ENCODE measurements at regions not wholly inside any gene's neighbourhood (a gene's known extent, or its start where the extent isn't known, plus 50 kb on each side); places are given as distances from the start of the nearest gene placed in this dataset.

GRCh38 chr3:82790307-82791097, 1029.1 kb upstream of the GBE1 start:
- intact Hi-C loops (cut with DNase I): no loop called here
- no peak for DNase-seq

DNA sequence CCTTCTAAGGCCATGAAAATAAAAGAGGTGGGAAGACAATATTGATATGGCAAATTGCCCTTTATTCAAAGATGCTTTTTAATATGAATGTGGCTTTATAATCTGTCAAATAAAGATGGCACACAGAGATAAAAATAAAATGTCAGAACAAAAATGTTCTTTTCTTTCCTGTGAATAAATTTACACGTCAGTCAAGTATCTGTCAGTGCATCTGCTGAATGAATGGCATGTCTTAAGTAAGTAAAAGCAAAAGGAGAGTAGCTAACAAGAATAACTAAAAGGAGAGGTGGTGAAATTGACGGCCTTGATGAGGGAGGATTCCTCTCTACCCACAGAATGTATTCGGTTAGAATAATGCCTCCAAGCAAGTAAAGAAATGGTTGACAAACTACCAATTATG, 1021.7 kb upstream of the GBE1 start:
- DNase-seq: no peak
- intact Hi-C loops (cut with DNase I): no loop called here

- intact Hi-C loops (cut with DNase I): no loop called here
- DNase-seq: no peak
Observed at GRCh38 chr3:82773207-82773606, 1011.8 kb upstream of the GBE1 start.

GRCh38 chr3:82764521-82764920, 1003.1 kb upstream of the GBE1 start:
- intact Hi-C loops (cut with DNase I): no loop called here
- no peak for DNase-seq

DNA sequence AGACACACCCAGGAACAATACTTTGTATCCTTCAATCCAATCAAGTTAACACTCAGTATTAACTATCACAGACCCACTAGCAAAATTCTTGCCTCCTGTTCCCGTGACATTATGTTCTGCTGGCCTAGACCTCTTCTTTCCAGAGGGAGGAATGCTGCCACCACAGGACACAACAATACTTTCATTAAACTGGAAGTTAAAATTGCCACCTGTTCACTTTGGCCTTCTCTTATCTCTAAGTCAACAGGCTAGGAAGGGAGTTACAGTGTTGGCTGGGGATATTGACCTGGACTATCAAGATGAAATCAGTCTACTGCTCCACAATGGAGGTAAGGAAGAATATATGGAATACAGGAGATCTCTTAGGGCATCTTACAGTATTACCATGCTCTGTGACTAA, 1000.4 kb upstream of the GBE1 start:
- intact Hi-C loops (cut with DNase I): no loop called here
- DNase-seq: no peak

- intact Hi-C loops (cut with DNase I): no loop called here
Observed at GRCh38 chr3:82745544-82745943, 984.1 kb upstream of the GBE1 start.

GRCh38 chr3:82743196-82743595, 981.8 kb upstream of the GBE1 start:
- intact Hi-C loops (cut with DNase I): no loop called here
- DNase-seq: peak in 2 of 10 donors; percentile 77 to 78

More at GRCh38 chr3:82745544-82745943, 984.1 kb upstream of the GBE1 start:
- no peak for DNase-seq

GRCh38 chr3:82741346-82741745, 979.9 kb upstream of the GBE1 start:
- DNase-seq: no peak
- intact Hi-C loops (cut with DNase I): no loop called here

GRCh38 chr3:82739390-82739789, 977.9 kb upstream of the GBE1 start:
- DNase-seq: no peak
- intact Hi-C loops (cut with DNase I): no loop called here

- DNase-seq: no peak
- intact Hi-C loops (cut with DNase I): no loop called here
Observed at GRCh38 chr3:82736696-82737277, 975.3 kb upstream of the GBE1 start.

DNA sequence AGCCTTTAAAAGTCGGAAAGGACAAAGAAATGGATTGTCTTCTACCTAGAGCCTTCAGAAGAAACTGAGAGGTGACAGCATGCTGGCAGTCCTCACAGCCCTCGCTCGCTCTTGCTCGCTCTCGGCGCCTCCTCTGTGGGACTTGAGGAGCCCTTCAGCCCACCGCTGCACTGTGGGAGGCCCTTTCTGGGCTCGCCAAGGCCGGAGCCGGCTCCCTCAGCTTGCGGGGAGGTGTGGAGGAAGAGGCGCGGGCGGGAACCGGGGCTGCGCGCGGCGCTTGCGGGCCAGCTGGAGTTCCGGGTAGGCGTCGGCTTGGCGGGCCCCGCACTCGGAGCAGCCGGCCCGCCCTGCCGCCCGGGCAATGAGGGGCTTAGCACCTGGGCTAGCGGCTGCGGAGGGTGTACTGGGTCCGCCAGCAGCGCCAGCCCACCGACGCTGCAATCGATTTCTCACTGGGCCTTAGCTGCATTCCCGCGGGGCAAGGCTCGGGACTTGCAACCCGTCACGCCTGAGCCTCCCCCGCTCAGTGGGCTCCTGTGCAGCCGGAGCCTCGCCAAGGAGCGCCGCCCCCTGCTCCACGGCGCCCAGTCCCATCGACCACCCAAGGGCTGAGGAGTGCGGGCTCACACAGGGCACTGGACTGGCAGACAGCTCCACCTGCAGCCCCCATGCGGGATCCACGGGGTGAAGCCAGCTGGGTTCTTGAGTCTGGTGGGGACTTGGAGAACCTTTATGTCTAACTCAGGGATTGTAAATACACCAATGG, 953.8 kb upstream of the GBE1 start:
- peak in 3 of 10 donors; percentile 49 to 73 (median 65) for DNase-seq
- intact Hi-C loops (cut with DNase I): no loop called here

GRCh38 chr3:82707035-82707434, 945.6 kb upstream of the GBE1 start:
- peak in 2 of 10 donors; percentile 25 to 69 for DNase-seq
- intact Hi-C loops (cut with DNase I): no loop called here

DNA sequence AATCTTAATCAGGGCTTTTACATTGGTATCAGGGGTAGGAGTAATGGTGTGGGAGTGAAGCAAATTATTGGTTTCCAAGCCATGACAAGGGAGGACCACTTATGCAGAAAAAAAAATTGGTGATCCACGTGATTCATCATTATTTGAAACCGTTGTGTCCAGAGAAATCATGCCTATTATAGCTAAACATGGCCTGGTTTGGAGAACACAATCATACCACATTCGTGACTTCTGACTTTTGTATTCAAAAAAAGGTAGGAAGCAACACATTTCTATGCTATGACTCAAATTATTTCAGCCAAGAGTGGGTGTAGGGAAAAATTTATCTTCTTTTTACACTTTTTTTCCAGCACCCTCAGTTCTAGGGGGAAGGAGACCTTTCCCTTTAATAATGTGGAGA, 924.3 kb upstream of the GBE1 start:
- intact Hi-C loops (cut with DNase I): no loop called here

GRCh38 chr3:82676356-82677026, 915.0 kb upstream of the GBE1 start:
- DNase-seq: no peak
- intact Hi-C loops (cut with DNase I): no loop called here

More for the DNA sequence above, 924.3 kb upstream of the GBE1 start:
- DNase-seq: no peak

- no peak for DNase-seq
- intact Hi-C loops (cut with DNase I): no loop called here
Observed at GRCh38 chr3:82672966-82673365, 911.5 kb upstream of the GBE1 start.

- intact Hi-C loops (cut with DNase I): no loop called here
- no peak for DNase-seq
Observed at GRCh38 chr3:82671466-82671865, 910.0 kb upstream of the GBE1 start.

DNA sequence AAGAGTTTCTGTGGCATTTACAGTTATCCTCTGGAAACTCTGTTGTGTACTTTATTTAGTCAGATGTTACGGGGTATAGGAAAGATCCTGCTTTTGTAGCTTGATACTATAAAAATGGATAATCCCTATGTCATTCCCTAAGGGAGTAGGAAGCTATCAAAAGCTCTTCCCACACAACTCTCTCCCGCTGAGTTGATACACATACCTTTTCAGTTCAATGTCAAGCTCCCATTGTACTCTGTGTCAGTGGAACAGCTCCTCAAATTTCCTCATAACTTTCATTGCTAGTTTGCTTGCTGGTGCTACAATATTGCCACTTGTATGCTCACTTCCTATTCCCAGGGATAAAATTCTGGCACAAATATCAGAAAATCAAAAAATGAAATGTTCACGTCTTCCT, 893.3 kb upstream of the GBE1 start:
- no peak for DNase-seq
- intact Hi-C loops (cut with DNase I): no loop called here

DNA sequence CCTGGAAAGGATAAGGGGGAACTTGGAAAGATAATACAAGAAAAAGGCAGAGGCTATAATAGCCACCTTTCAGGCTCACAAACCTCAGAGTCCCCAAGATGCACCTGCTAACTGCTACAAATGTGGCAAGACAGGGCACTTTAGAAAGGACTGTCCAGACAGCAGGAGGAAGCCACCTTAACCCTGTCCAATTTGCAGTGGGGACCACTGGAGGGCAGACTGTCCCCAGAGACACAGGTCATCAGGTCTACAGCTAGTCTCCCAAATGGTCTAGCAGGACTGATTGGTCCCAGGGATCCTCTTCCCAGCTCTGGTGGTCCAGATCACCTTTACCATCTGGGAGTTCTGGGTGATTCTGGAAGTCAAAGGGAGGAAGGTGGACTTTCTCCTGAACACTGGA, 882.5 kb upstream of the GBE1 start:
- intact Hi-C loops (cut with DNase I): no loop called here
- DNase-seq: peak in 1 of 10 donors; percentile 62

DNA sequence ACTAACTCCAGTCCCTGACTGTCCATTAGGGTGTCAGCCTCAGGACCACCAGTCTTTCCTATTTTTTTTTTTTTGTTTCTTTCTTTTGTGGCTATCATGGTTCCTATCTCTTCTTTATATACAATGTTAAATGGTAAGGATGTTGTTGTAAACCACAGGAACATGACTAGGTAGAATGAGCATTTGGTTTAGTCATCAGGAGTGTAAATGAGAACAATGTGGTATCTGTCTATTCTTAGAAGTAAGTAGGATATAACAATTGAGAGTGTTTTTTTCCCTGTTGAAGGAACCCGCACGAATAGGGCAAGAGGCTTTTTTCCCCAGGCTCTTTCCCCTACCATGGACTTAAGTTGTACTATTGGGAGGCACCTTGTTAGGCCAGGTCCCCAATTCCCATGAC, 880.3 kb upstream of the GBE1 start:
- intact Hi-C loops (cut with DNase I): no loop called here
- no peak for DNase-seq

- intact Hi-C loops (cut with DNase I): no loop called here
- no peak for DNase-seq
Observed at GRCh38 chr3:82640254-82640653, 878.8 kb upstream of the GBE1 start.

DNA sequence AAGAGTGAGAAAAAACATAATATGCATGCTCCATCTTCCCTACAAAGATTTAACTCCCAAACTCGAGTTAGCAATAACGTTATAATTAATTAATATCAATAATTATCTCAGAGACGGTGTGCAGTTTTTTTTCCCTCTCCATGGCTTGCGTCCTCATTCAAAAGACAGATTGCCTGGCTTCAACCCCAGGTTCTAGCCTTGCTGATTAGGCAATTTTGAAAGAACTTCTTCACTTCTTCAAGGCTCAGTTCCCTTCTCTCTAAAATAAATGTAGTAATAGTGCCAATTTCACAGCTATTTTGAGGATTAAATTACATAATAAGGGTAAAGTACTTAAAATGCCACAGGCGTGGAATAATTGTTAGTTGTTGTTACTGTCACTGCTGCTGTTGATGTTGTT, 876.1 kb upstream of the GBE1 start:
- intact Hi-C loops (cut with DNase I): no loop called here
- DNase-seq: no peak
